Endothelial cell of umbilical vein (primary cell): ENCODE measurements at regions not wholly inside any gene's neighbourhood (a gene's known extent, or its start where the extent isn't known, plus 50 kb on each side); places are given as distances from the start of the nearest gene placed in this dataset.

Experiments used
- BruUV-seq: library from RNA; stranded (reverse); fragments of 400-500 nt; replicated peaks from 2 replicates; lab custom pipeline; 2021; lab: Mats Ljungman, UMichigan
- CTCF ChIA-PET: fragments of 300-600, 350-600 bp; sonication (Branson Sonifier 250); formaldehyde crosslinking; loops from one replicate; lab custom pipeline; 2021; ENCODE audit warnings: antibody characterized with exemption, inconsistent platforms; lab: Charles Lee
- POLR2A ChIA-PET: fragments of 300-600, 350-600 bp; sonication (Branson Sonifier 250); formaldehyde crosslinking; loops from one replicate; lab custom pipeline; 2021; ENCODE audit warnings: antibody characterized with exemption, inconsistent platforms; lab: Charles Lee
- DNase-seq: peaks from one replicate; pipeline ENCODE4 v3.0.0-alpha.2; 2011; ENCODE audit warnings: low read depth, low spot score
- FAIRE-seq: peaks from 2 replicates; lab custom pipeline; 2011; peaks lifted over from hg19 to GRCh38; lab: Jason Lieb, UNC
- H2AFZ ChIP-seq: 2 replicates; pipeline ENCODE4 v1.6.0; 2012; ENCODE audit warnings: low read depth, low read length, control low read depth, inconsistent platforms
- H3K27ac ChIP-seq: 2 replicates; pipeline ENCODE4 v1.5.1; 2011; ENCODE audit warnings: low read depth, mild to moderate bottlenecking, control low read depth, low read length, moderate library complexity; ENCODE audit not compliant: insufficient read depth
- H3K27me3 ChIP-seq, 2 experiments: 2 replicates each; pipeline versions ENCODE4 v1.6.0 to v1.6.1; 2011; ENCODE audit warnings: low read length in 2 of 2, mixed read lengths in 1 of 2; ENCODE audit not compliant: control insufficient read depth in 2 of 2, insufficient read depth in 2 of 2
- H3K36me3 ChIP-seq, 2 experiments: 2 replicates in 1 of 2; 3 replicates in 1 of 2; pipeline ENCODE4 v1.5.1; 2011; ENCODE audit warnings: low read length in 2 of 2, mild to moderate bottlenecking in 1 of 2, moderate library complexity in 1 of 2; ENCODE audit not compliant: control insufficient read depth in 2 of 2, insufficient read depth in 2 of 2; ENCODE audit errors: extremely low read depth in 1 of 2
- H3K4me1 ChIP-seq: 3 replicates; pipeline ENCODE4 v1.5.1; 2011; ENCODE audit warnings: mild to moderate bottlenecking, low read length; ENCODE audit not compliant: control insufficient read depth, insufficient read depth; ENCODE audit errors: extremely low read depth
- H3K4me2 ChIP-seq: 2 replicates; pipeline ENCODE4 v1.6.1; 2011; ENCODE audit warnings: low read length, control low read depth, mixed read lengths; ENCODE audit not compliant: insufficient read depth
- H3K4me3 ChIP-seq, 3 experiments: fragments of 200-600 bp in 1 of 3; sonication (generic), shearing (Covaris generic) in 1 of 3; replicated peaks in 1 of 3; 2 replicates each; pipeline ENCODE4 v1.5.1; 2011 to 2016; ENCODE audit warnings: control low read depth in 3 of 3, low read length in 3 of 3, mild to moderate bottlenecking in 2 of 3, inconsistent platforms in 1 of 3, low read depth in 1 of 3, moderate library complexity in 1 of 3; ENCODE audit not compliant: insufficient read depth in 1 of 3
- H3K79me2 ChIP-seq: 2 replicates; pipeline ENCODE4 v1.6.0; 2012; ENCODE audit warnings: low read length, inconsistent platforms; ENCODE audit not compliant: control insufficient read depth, insufficient read depth
- H3K9ac ChIP-seq: replicated peaks from 2 replicates; pipeline ENCODE3; 2011; ENCODE audit warnings: low read length, control low read depth; ENCODE audit not compliant: insufficient read depth; ENCODE audit errors: extremely low read depth
- H3K9me1 ChIP-seq: replicated peaks from 3 replicates; pipeline ENCODE4 v1.6.0; 2011; ENCODE audit warnings: mild to moderate bottlenecking, low read length; ENCODE audit not compliant: control insufficient read depth, insufficient read depth; ENCODE audit errors: extremely low read depth
- H3K9me3 ChIP-seq: replicated peaks from 2 replicates; pipeline ENCODE4 v1.5.1; 2012; ENCODE audit warnings: low read length, inconsistent platforms; ENCODE audit not compliant: control insufficient read depth, insufficient read depth
- H4K20me1 ChIP-seq: replicated peaks from 2 replicates; pipeline ENCODE3; 2011; ENCODE audit warnings: mild to moderate bottlenecking, low read length; ENCODE audit not compliant: control insufficient read depth, insufficient read depth; ENCODE audit errors: extremely low read depth
- CTCF ChIP-seq, 2 donors: IDR thresholded peaks; 1 replicate in 1 of 2; 2 replicates in 1 of 2; pipeline ENCODE4 v1.5.1; 2011; ENCODE audit warnings: low read length in 2 of 2, mild to moderate bottlenecking in 2 of 2, moderate library complexity in 2 of 2, control low read depth in 1 of 2, inconsistent platforms in 1 of 2, low read depth in 1 of 2; ENCODE audit not compliant: insufficient read depth in 1 of 2; ENCODE audit errors: extremely low read depth in 1 of 2
- EZH2 ChIP-seq: IDR thresholded peaks from 2 replicates; pipeline ENCODE4 v1.6.1; 2012; ENCODE audit warnings: borderline replicate concordance, low read depth, mild to moderate bottlenecking, moderate library complexity, low read length, inconsistent platforms; ENCODE audit not compliant: severe bottlenecking
- FOS ChIP-seq: IDR thresholded peaks from 2 replicates; pipeline ENCODE4 v1.6.1; 2011; ENCODE audit warnings: mild to moderate bottlenecking, low read length, moderate library complexity, borderline replicate concordance; ENCODE audit not compliant: insufficient read depth
- GATA2 ChIP-seq: IDR thresholded peaks from 2 replicates; pipeline ENCODE4 v1.7.0; 2011; ENCODE audit warnings: low read depth, mild to moderate bottlenecking, moderate library complexity, mixed read lengths, low read length; ENCODE audit not compliant: insufficient read length, insufficient read depth
- JUN ChIP-seq: IDR thresholded peaks from 2 replicates; pipeline ENCODE4 v1.6.1; 2011; ENCODE audit warnings: borderline replicate concordance, low read depth; ENCODE audit not compliant: insufficient read length, insufficient read depth
- MAX ChIP-seq: IDR thresholded peaks from 2 replicates; pipeline ENCODE4 v1.6.1; 2011; ENCODE audit not compliant: insufficient read depth, insufficient read length
- MYC ChIP-seq: IDR thresholded peaks from one replicate; pipeline ENCODE4 v1.6.1; 2011; ENCODE audit warnings: mild to moderate bottlenecking, low read depth, low read length
- POLR2A ChIP-seq: IDR thresholded peaks from 2 replicates; pipeline ENCODE4 v1.6.1; 2012; ENCODE audit warnings: low read depth, mild to moderate bottlenecking, control low read depth, low read length
- POLR2AphosphoS5 ChIP-seq: IDR thresholded peaks from 2 replicates; pipeline ENCODE4 v1.6.1; 2012; ENCODE audit warnings: low read depth, mild to moderate bottlenecking, control low read depth, low read length, moderate library complexity; ENCODE audit not compliant: insufficient read depth
- dilution Hi-C: fragments of 300-500 bp; cut with MboI; formaldehyde crosslinking; loops from one replicate; pipeline ENCODE4 v1.15.0; 2019; ENCODE audit warnings: low sequenced_read_pairs; ENCODE audit not compliant: extremely low pct_ligation_motif_present
- intact Hi-C: fragments of 100-400 bp; cut with micrococcal nuclease; formaldehyde crosslinking; loops from one replicate; pipeline ENCODE4 v1.10.0; 2022

GRCh38 chr4:177574446-177574845, 132.2 kb upstream of the AGA start:
- H3K36me3 ChIP-seq: no peaks in the 10 kb centered on the region
- BruUV-seq: no TSS peak
- H4K20me1 ChIP-seq: no peaks in the 10 kb centered on the region
- ChIA-PET POLR2A (no interaction called here), CTCF (no interaction called here)
- H3K9me1 ChIP-seq: no peaks in the 10 kb centered on the region
- no peaks in the 10 kb centered on the region for H3K27me3 ChIP-seq
- FAIRE-seq: no peak
- H2AFZ ChIP-seq: no peak overlapping the region
- H3K27ac ChIP-seq: no peak overlapping the region
- dilution Hi-C loops: no loop called here
- H3K4me1 ChIP-seq: no peaks in the 10 kb centered on the region
- no peaks in the 10 kb centered on the region for H3K9me3 ChIP-seq
- H3K4me2 ChIP-seq: no peak overlapping the region
- H3K9ac ChIP-seq: no peak overlapping the region
- TF ChIP-seq EZH2 (no peak), CTCF (IDR thresholded peaks at IDR 0.05; ENCODE audit: extremely low read depth in 1 of 2, insufficient read depth in 1 of 2, low read depth in 1 of 2, low read length in 2 of 2) (no peak), MAX (no peak), GATA2 (no peak), POLR2A (no peak), MYC (no peak), POLR2AphosphoS5 (no peak), FOS (no peak), JUN (no peak)
- no peaks in the 10 kb centered on the region for H3K79me2 ChIP-seq
- intact Hi-C loops: no loop called here
- H3K4me3 ChIP-seq: no peak overlapping the region
- DNase-seq: no peak
